Epithelial cell of proximal tubule (primary cell): ENCODE measurements at regions not wholly inside any gene's neighbourhood (a gene's known extent, or its start where the extent isn't known, plus 50 kb on each side); places are given as distances from the start of the nearest gene placed in this dataset.
"Not testable (repeated sequence)": the region's sequence is repeated elsewhere in the genome, so short reads cannot be mapped to it uniquely, and the experiment has no call there.

Experiments used
- DNase-seq: peaks from one replicate; pipeline ENCODE4 v3.0.0-alpha.2; 2011; ENCODE audit warnings: low read depth
- H3K4me3 ChIP-seq: 2 replicates; pipeline ENCODE4 v1.5.1; 2011; ENCODE audit warnings: low read depth, mild to moderate bottlenecking, low read length
- CTCF ChIP-seq: conservative IDR thresholded peaks from 2 replicates; pipeline ENCODE4 v1.5.1; 2012; ENCODE audit warnings: low read depth, mild to moderate bottlenecking, low read length

- DNase-seq, result no peak
- no peak for TF ChIP-seq CTCF
- H3K4me3 ChIP-seq, result no peak overlapping the region
Measured at GRCh38 chr1:245056913-245057312, 97.9 kb upstream of the KIF26B start.

GRCh38 chr1:245056296-245056695, 98.5 kb upstream of the KIF26B start:
- H3K4me3 ChIP-seq, DNase-seq: not testable (repeated sequence)

- TF ChIP-seq CTCF, result no peak
- no peak for DNase-seq
- H3K4me3 ChIP-seq, result no peak overlapping the region
Measured at GRCh38 chr1:245055752-245056151, 99.0 kb upstream of the KIF26B start.

- TF ChIP-seq CTCF, result no peak
- DNase-seq, result no peak
- no peak overlapping the region for H3K4me3 ChIP-seq
Measured at GRCh38 chr1:245054507-245055270, 100.1 kb upstream of the KIF26B start.

GRCh38 chr1:245054105-245054504, 100.7 kb upstream of the KIF26B start:
- no peak overlapping the region for H3K4me3 ChIP-seq
- DNase-seq, result no peak
- no peak for TF ChIP-seq CTCF

- DNase-seq, result no peak
- H3K4me3 ChIP-seq, result no peak overlapping the region
- TF ChIP-seq CTCF, result no peak
Measured at GRCh38 chr1:245052258-245052657, 102.5 kb upstream of the KIF26B start.

- no peak overlapping the region for H3K4me3 ChIP-seq
- no peak for DNase-seq
- TF ChIP-seq CTCF, result no peak
Measured at GRCh38 chr1:245051349-245052221, 103.2 kb upstream of the KIF26B start.
